GM18858 (cell line): ENCODE measurements at regions not wholly inside any gene's neighbourhood (a gene's known extent, or its start where the extent isn't known, plus 50 kb on each side); places are given as distances from the start of the nearest gene placed in this dataset.
"Not testable (repeated sequence)": the region's sequence is repeated elsewhere in the genome, so short reads cannot be mapped to it uniquely, and the experiment has no call there.

ENCODE experiments used
- ATAC-seq: cut with Tn5 transposase; IDR thresholded peaks from one replicate; pipeline ENCODE4 v1.9.1; 2021; ENCODE audit not compliant: unreplicated experiment

DNA sequence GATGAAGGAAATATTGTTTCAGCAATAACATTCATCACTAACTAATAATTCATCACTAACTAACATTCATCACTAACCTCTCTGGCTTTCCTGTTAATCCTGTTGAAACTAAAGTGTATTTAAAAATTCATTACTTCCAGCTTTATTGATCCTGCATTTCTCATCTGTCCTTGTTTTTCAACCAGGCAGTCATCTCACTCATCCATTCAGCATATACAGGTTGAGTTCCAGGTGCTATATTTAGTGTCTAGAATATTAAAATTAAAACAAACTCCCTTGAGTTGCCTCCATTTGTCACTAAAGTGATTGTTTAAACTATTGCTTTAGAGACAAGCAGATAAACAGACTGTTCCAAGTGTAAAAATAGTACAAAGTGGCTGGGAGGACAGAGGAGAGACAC lies 58.1 kb downstream of the ATXN7L3B start:
- ATAC-seq: no peak

DNA sequence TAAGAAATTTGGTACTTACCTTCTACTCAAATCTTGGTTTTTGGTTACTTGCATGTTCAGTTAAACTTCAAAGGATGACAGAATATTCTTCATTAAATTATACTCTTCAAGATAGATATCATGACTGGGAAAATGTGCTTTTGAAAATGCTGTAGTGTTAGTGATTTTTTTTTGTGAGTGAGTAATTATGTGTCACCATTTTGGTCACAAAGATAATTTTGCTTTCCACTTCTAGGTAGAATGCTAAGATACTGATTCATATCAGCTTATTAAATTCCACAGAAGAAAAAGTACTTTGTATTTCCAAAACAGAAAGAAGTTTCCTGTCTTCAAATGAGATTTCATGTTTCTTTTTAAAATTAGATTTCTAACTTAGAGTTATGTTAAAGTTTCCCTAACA lies 61.2 kb downstream of the ATXN7L3B start:
- ATAC-seq: no peak

DNA sequence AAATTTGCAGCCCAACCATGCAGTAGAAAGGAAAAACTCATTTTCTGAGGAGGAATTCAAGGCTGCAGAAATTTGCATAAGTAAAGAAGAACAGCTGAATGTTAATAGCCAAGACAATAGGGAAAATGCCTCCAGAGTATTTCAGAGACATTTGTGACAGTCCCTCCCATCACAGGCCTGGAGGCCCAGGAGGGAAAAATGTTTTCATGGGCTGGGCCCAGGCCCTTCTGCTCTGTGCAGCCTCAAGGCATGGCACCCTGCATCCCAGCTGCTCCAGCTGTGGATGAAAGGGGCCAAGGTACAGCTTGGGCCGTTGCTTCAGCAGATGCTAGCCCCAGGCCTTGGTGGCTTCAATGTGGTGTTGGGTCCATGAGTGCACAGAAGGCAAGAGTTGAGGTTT lies 62.3 kb downstream of the ATXN7L3B start:
- no peak for ATAC-seq

DNA sequence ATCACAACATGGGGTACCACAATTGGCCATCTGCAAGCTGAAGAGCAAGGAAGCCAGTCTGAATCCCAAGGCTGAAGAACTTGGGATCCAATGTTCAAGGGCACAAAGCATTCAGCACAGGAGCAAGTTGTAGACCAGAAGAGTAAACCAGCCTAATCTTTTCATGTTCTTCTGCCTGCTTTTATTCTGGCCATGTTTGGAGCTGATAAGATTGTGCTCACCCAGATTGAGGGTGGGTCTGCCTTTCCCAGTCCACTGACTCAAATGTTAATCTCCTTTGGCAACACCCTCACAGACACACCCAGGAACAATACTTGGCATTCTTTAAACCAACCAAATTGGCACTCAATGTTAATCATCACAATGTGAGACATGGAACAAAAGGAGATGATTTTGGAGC lies 63.2 kb downstream of the ATXN7L3B start:
- ATAC-seq: not testable (repeated sequence)

DNA sequence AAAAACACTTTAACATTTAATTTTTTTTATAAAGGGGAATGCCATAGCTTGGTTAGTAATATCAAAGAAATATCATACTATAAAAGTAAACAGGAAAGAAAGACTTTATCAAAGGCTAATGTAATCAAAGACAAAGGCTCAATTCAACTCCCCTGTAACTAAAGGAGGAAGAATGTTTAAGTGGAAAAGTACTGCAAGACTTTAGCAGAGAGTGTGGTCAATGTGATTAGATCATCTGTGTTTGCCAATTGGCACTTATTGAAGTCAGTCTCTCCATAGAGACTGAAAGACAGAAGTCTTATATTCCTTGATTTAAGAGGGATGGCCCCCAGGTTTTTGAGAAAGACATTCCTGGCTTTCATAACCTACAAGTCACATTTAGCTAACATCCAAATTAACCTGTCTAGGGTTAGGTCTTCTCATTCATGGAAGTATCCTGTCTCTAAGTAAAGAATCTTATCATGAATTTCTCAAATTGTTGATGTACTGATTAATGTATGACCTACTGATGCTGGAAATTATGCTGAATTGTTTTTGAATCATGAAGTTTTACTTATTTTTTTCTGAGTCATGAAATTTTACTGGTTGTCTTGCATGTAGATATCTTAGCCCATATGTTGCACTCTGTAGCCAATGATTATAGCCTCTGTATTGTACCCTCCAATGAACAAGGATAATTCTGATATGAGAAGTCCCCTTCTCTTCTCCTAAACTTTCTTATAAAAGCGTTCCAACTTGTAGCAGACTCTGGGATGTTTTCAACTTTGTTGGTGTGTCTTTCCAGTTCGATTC lies 65.4 kb downstream of the ATXN7L3B start:
- ATAC-seq: no peak

DNA sequence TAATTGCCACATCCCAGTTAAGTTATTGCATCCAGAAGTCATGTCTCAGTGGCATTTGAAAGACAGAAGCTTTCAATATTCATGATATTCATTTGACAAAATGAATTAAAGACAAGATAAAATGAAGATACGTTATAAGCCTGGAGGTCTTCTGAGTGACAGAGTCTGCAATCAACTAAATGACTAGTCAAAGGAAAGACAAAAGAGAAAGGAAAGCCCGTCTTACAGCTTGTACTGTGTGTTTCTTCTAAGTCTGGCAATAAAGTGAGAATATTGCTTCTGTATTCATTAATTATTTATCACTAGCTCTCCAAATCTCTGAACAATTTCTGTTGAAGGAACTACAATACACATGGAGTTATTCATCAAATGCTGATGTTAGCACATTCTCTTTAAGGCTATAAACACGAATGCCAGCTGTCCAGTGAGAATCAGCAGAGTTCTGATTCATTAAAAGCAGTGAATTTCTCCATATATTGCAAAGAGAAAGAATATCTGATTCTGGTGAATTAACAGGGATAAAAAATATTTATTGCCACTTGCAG lies 70.7 kb downstream of the ATXN7L3B start:
- ATAC-seq: no peak

DNA sequence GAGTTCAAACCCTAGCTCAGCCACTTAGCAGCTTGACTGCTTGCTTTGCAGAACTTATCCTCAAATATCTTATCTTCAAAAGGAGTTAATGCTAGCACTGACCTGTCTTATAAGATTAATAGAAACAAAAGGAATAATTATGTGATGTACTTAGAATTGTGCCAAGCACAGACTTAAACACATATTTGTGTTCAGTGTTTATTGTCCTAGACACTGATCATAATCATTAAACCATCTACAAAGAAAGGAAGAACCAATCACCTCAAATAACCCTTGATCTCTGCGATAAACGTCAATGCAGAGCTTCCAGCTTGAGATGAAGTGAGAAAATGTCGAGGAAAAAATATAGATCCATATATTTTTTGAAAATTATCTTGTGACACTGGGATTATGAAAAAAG lies 73.1 kb downstream of the ATXN7L3B start:
- ATAC-seq: no peak

DNA sequence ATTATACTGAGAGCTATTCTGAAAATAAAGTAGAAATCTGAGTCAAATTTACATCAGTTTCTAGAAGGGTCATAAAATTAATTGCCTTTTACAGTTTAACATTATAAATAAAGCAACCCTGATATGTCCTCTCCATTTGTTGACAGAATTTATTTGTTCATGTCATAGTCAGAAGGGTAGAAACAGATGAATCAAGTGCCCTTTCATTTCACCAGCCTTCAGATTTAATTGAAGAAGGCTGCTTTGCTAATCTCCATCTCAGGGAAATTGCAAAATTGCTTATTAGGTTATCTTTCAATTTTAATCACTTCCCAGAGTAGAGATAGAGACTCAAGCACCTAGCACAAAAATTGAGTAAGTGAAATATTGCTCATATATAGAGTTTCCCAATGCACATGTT lies 76.8 kb downstream of the ATXN7L3B start:
- ATAC-seq: no peak

DNA sequence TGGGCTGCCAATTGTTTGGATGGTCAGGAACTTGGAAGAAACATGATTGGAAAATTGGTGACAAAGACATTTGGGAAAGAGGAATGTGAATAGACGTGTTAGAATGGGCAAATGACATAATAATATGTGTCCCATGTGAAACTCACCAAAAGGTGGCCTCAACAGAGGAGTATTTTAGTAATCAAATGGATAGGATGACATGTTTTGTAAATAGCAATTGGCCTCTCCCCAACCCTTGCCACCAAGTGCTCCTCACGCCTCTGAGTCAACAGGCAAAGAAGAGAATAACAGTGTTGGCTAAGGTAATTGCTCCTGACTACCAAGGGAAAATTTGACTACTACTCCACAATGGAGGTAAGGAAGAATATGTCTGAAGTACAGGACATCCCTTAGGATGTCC lies 81.4 kb downstream of the ATXN7L3B start:
- ATAC-seq: no peak

DNA sequence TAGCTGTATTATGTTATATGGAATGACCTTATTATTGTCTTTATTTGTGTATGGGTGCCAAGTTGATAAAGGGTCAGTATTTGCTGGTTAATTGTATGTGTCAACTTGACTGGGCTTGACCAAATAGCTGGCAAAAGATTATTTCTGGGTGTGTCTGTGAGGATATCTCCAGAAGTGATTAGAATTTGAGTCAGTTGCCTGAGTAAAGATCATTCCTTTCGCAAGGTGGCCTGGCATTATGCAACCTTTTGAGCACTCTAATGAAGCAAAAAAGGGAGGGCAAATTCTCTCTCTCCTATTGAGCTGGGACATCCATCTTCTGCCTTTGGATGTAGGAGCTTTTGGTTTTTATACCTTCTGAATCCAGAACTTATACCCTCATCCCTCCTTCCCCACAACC lies 82.2 kb downstream of the ATXN7L3B start:
- no peak for ATAC-seq

DNA sequence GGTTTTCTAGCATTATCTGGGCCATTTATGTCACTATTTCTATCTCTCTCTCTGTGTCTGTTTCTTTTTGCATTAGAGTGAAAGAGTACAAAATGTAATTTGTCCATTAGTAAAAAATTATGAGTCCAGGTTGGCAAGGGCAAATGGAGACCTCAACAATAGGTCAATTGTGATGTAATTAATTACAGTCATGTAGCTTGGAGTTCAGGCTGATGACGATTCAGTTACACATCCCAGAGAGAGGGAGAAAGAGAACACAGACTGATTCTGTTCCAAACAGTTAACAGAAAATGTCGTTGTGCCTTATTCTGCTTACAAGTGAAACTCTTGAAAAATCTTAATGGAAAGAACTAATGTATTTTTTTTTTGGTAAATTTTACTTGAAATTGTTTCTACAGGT lies 83.3 kb downstream of the ATXN7L3B start:
- no peak for ATAC-seq

DNA sequence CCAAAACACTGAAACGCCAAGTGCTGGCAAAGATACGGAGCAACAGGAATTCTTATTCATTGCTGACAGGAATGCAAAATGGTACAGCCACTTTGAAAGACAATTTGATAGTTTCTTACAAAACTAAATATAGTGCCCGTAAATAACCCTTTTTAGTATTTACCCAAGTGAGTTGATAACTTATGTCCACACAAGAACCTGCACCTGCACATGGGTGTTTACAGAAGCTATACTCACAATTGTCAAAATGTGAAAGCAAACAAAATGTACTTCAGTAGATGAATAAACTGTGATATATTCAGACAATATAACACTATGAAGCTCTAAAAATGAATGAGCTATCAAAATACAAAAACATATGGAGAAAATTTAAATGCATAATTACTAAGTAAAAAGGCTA lies 86.6 kb downstream of the ATXN7L3B start:
- no peak for ATAC-seq

DNA sequence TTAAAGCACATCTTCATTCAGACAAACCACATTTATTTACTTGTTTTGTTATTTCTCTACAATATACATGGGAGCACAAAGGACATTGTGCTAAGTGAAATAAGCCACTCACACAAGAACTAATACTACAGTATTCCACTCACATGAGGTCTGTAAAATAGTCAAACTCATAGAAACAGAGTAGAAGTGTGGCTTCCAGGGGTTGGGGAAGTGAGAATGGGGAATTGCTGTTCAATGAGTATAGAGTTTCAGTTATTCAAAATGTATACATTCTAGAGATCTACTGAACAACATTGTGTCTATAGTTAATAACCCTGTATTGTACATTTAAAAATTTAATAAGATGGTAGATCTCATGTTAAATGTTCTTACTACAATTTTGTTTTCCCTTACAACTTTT lies 88.8 kb downstream of the ATXN7L3B start:
- peak; percentile 86 for ATAC-seq

DNA sequence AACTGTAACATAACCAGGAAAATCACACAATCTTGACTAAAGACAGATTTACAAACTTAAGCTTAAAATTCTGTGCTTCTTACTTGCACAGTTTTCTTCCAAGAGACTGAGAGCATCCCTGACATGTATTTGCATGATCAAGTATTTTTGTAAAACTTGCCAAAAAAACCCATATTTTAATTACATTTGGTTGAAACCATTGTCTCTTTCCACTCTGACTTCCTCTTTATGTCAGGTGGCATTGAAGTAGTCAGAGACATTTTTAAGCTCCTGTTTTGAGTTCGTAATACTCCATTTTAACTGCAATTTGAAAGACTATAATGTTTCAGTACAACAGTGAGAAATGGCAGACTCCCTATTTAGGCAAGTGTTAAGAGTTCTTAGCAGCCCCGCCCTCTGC lies 103.6 kb downstream of the ATXN7L3B start:
- ATAC-seq: no peak

DNA sequence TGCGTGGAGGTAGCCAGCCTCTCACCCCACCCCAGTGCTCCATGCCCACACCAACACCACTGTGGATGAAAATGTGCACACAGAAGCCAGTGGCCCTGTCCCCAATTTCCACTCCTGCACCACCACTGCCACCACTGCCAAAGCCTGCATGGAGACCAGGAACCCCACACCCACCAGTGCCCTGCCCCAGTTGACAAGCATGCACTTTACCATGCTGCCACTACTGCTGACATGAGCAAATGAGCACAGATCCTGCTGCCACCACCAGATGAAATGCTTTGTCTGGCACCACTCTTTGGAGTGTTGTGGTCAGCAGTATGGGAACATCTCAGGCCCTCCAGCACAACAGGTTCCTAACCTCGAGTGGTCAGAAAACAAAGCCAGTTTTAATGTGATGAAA lies 104.1 kb downstream of the ATXN7L3B start:
- ATAC-seq: no peak

DNA sequence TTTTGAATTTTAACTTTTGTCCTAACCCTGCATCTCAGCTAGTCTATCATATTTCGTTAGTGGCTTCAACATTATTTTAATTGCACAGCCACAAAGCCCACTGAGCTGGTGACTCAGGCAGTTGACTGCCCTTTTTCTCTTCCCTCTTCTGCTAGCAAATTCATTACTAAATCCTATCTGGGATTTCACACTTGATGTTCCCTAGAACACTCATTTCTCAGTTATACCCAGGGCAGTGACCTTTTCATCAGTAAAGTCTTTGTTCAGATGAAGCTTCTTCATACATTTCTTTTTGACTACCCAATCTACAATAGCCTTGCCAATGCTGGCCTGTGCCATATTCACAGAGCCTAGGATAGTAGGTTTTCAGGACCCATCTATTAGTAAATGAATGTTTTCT lies 107.0 kb downstream of the ATXN7L3B start:
- ATAC-seq: no peak

DNA sequence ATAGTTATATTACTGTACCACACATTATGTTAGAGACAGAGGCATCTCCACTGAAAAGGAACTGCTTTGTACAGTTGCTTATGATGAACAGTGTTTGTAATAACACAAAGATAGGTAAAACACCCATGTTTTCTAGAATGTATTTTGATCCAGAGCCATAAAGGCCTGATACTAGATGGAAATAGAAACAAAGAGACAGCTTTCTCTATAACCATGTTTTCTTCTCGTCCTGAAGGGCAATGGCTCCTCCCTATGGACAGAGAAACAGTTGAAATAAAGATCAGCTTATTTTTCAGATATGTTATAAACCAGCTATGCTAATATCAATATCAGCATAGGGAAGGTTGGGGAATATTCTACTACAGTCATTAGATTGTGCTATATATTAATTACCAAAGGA lies 109.2 kb downstream of the ATXN7L3B start:
- no peak for ATAC-seq

DNA sequence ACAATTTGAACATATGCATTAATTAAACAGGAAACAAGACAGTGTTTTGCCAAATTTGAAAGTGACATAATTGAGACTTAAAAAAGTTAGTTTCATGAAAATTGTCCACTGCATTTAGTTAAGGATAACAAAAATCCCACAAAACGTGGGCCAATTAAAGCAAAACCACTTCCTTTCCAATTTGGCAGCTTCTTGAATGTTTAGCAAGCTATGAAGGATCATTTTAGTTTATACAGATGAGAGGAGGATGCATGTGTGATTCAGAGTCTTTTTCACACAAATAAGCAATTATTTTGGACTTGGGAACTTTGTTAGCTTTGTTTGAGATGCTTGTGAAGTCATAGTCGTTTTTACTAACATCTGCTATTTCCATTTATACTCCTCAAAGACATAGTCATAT lies 109.6 kb downstream of the ATXN7L3B start:
- no peak for ATAC-seq

DNA sequence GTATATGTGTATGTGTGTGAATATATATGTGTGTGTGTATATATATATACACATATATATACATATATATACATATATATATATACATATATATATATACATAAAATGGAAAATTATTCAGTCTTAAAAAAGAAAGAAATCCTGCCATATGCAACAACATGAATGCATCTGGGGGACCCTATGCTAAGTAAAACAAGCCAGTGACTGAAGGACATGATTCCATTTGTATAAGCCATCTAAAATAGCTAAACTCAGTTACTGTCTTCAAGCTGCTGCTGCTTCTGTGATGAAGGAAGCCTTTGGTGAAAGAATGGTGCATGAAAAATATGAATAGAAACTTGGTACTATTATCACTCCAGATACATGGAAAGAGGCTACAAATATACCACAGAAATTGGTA lies 118.6 kb downstream of the ATXN7L3B start:
- ATAC-seq: no peak

DNA sequence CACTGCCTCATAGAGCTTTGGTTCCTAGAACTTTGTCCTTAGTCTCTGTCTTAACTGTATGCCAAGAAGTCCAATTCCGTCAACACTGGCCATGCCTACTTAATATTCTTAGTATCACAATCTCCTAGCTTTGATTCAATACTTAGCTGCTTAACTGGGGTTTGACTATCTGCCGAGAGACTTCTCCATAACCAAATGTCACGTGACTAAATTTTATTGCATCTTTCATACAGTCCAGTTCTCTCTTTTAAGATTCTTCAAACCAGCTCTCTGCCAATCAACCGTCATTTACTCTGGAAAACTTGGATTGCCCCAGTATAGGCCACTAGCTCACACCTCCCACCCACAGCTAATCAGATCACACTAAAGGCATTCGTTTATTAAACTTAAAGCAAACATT lies 122.8 kb downstream of the ATXN7L3B start:
- no peak for ATAC-seq

DNA sequence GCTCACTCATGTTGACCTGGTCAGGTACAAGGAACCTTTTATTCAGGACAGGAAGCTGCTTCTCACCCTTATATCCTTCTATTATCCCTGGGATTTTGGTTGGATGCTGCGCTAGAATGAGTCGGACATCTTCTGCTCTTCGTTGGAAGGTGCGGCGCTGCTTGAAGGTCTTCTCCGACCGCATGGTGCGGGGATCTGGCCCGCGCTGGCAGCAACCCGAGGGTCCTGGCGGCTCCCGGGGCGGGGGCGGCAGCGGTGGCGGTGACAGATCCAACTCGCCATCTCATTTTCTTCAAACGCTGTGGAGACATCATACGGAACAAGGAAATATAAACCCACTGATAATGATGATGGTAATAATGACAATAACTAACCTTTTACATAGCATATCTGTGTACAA lies 126.3 kb downstream of the ATXN7L3B start:
- no peak for ATAC-seq

DNA sequence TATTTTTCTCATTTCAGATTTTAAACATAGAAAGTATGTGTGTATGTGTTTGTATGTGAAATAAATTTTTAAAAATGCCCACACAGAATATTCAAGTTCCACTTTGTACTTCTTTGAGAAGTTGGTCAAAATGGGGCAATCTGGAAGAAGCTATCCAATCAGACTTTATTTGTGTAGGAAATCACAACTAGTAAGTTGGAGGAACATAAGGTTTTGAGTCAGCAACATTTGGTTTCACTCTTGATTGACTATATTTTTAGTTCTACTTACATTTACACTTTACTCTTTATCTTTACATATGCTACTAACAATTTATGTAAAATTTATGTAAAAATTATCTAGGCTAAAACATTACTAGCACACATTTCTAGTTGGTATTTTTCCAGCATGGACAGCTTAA lies 128.1 kb downstream of the ATXN7L3B start:
- ATAC-seq: no peak

DNA sequence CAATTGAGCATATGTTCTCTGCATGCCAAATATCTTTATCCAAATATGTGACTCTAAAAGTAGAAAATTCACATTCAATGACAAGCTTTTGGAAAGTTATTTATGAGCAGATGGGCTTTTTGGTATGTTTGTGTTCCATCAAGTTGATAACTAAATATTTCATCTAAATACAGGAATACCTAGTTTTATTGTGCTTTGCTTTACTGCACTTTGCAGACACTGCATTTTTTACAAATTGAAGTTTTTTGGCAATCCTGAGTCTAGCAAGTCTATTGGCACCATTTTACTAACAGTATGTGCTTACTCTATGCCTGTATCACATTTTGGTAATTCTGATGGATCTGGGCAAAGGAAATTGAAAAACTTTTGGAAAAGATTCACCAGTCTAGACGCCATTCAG lies 133.8 kb downstream of the ATXN7L3B start:
- ATAC-seq: no peak
